Fibroblast of the aortic adventitia (primary cell): ENCODE measurements at regions not wholly inside any gene's neighbourhood (a gene's known extent, or its start where the extent isn't known, plus 50 kb on each side); places are given as distances from the start of the nearest gene placed in this dataset.

Experiments
- DNase-seq: peaks from one replicate; pipeline ENCODE4 v3.0.0-alpha.2; 2010; ENCODE audit warnings: low read depth
- H3K4me3 ChIP-seq: 2 replicates; pipeline ENCODE4 v1.5.1; 2011; ENCODE audit warnings: low read depth, mild to moderate bottlenecking, control low read depth, low read length, moderate library complexity
- TF ChIP-seq, protein P1 (sequence below): IDR thresholded peaks from 2 replicates; pipeline ENCODE4 v1.5.1; 2011; ENCODE audit warnings: mild to moderate bottlenecking, low read length, control low read depth, inconsistent platforms; ENCODE audit not compliant: insufficient read depth

DNA sequence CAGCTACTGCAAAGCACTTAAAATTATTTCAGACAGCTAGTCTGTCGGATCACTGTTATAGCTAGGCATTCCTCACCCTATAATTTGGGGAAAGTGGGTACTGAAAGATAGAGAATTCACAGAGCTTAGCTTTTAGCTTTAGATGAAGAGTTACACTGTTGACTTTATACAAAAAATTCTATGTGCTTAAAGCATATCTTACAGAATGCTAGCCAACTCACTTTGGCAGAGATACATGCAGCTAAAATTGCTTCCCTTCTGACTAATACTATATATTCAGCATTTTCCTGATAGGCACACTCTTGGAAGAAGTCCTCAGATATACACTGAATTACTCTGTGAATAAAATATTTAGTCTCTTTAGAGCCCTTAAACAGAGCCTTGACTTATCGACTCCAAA, 353.5 kb upstream of the STEAP1 start:
- no peak for DNase-seq
- TF ChIP-seq, protein P1, sequence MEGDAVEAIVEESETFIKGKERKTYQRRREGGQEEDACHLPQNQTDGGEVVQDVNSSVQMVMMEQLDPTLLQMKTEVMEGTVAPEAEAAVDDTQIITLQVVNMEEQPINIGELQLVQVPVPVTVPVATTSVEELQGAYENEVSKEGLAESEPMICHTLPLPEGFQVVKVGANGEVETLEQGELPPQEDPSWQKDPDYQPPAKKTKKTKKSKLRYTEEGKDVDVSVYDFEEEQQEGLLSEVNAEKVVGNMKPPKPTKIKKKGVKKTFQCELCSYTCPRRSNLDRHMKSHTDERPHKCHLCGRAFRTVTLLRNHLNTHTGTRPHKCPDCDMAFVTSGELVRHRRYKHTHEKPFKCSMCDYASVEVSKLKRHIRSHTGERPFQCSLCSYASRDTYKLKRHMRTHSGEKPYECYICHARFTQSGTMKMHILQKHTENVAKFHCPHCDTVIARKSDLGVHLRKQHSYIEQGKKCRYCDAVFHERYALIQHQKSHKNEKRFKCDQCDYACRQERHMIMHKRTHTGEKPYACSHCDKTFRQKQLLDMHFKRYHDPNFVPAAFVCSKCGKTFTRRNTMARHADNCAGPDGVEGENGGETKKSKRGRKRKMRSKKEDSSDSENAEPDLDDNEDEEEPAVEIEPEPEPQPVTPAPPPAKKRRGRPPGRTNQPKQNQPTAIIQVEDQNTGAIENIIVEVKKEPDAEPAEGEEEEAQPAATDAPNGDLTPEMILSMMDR: no peak
- no peak overlapping the region for H3K4me3 ChIP-seq

DNA sequence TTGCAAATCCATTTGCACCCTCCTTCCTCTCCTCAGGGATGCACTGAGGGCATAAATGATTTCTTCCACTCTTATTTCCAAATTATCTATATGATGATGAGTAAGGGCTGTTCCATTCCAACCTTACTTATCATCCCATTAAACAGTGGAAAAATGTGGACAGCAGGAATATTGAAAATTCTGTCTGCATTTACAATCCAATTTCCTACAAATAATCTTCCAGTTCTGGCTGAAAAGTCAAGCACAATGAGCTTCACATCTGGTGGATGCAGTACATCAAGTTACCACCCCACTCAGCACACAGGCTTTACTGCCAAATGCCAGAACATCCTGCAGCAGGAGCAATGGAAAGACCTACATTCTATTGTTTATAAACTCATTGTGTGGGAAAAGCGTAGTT, 345.0 kb upstream of the STEAP1 start:
- TF ChIP-seq, protein P1: no peak
- DNase-seq: no peak
- H3K4me3 ChIP-seq: no peak overlapping the region

DNA sequence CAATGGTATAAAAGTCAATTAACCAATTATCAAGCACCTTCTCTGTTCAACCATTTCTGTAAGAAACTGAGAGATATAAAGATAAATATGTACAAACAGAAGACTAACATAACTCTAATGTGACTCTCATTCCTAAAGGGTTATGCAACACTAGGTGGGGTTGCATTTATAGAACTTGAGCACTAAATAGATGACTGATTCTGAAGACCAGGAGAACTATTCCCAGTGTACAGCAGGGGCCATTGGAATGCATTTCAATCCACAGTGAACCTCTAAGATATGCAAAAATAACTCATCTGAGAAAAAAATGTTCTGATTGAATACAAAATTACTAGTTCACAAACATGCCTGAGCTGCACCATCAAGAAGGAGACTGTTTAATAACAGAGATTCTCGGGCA, 341.2 kb upstream of the STEAP1 start:
- no peak for DNase-seq
- TF ChIP-seq, protein P1: no peak
- H3K4me3 ChIP-seq: no peak overlapping the region

DNA sequence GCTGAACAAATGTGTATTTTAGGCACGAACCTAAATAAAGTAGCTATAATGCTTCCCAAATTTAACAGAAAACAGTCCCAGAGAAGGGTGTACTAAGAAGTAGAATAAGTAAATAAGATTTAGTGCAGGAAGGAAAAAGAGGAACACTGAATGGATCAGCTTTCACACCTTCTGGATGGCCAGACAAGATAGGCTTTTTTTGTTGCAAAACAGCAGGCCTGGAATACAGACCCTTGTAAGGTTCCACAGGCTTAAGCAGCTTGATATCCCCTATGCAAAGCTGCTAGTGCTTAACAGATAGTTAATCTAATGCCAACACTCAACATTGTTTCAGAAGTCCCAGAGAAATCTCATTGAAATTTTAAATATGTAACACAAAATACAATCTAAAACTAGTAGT, 328.1 kb upstream of the STEAP1 start:
- no peak for DNase-seq
- TF ChIP-seq, protein P1: no peak
- no peak overlapping the region for H3K4me3 ChIP-seq

DNA sequence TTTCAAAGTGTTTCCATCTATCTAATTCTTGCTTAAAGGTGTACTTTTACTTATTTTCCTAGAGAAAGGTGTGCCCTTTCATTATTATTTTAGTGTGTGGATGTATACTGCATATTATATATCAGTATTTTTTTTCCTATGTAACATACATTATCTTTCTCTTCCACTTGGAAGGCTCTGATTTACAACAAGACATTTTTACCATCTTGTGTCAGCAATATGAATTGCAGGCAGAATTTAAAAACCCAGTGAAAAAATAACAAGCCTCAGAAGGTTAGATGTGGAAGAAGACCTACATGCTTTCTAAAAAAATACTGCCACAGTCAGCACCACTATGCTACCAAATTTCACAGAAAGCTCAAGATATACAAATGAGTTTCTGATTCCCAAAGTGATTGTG, 327.7 kb upstream of the STEAP1 start:
- TF ChIP-seq, protein P1: no peak
- no peak for DNase-seq
- H3K4me3 ChIP-seq: no peak overlapping the region

DNA sequence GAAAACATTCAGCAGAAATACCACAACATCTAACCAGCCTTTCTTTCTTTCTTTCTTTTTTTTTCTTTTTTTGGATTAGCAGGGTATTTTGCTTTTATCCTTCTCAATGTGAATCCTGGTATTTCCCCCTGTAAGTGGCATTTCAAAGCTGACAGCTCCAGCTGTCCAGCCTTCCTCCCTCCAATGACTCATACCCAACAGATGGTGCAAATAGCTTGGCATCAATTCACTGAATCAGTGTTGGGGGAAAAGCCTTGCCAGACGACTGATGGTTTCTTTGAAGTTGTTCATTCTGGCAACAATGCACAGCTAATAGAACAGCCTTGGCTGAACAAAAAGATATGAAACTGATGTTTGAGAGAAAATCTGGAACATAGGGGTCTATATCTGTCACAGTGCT, 316.8 kb upstream of the STEAP1 start:
- TF ChIP-seq, protein P1: no peak
- no peak for DNase-seq
- no peak overlapping the region for H3K4me3 ChIP-seq

DNA sequence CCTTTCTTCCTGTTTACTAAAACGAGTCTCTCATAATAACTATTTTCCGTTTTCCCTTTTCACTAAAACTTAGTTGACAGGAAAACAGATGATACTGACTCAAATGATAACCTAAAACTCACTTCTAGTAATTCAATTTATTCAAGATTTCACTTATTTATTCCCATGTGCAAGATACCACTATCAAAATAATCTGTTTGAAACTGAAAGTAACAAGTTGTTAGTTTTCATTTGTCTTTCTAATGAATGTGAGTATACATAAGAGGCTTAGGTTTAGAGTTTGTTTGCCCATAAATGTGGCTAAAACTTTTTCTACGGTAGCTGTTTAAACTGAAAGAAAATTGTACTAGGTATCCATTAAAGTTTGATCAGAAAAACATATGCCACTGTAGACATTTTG, 314.9 kb upstream of the STEAP1 start:
- H3K4me3 ChIP-seq: no peak overlapping the region
- DNase-seq: no peak
- TF ChIP-seq, protein P1: no peak
